HCT116 (cell line): ENCODE measurements at regions not wholly inside any gene's neighbourhood (a gene's known extent, or its start where the extent isn't known, plus 50 kb on each side); places are given as distances from the start of the nearest gene placed in this dataset.

Experiments used
- ATAC-seq: fragments of 200-7000 bp; cut with Tn5 transposase; 2 replicates; pipeline ENCODE4 v1.9.1; 2020; ENCODE audit warnings: mild to moderate bottlenecking, moderate library complexity
- BruUV-seq: library from RNA; stranded (reverse); fragments of 400-500 nt; replicated peaks from 2 replicates; lab custom pipeline; 2021; lab: Mats Ljungman, UMichigan
- CTCF ChIA-PET: fragments of 300-600 bp; sonication (Branson Sonifier 250); formaldehyde crosslinking; loops from one replicate; lab custom pipeline; 2021; ENCODE audit warnings: antibody characterized with exemption; lab: Charles Lee
- POLR2A ChIA-PET: fragments of 300-600, 350-600 bp; sonication (Branson Sonifier 250); formaldehyde crosslinking; loops from one replicate; lab custom pipeline; 2021; ENCODE audit warnings: antibody characterized with exemption; lab: Charles Lee
- RAD21 ChIA-PET, 2 experiments: fragments of 300-600 bp; sonication (Branson Sonifier 250); formaldehyde crosslinking; loops; one replicate each; lab custom pipeline; 2023; ENCODE audit warnings: low total read pairs in 2 of 2; ENCODE audit not compliant: uncharacterized antibody in 2 of 2, unreplicated experiment in 2 of 2, low non-redundant PET in 1 of 2; lab: Charles Lee
- DNase-seq: peaks from one replicate; pipeline ENCODE4 v3.0.0-alpha.2; 2010; ENCODE audit warnings: low read depth, low spot score
- H2AFZ ChIP-seq: fragments of 200-600 bp; shearing (Covaris generic), sonication (generic); 2 replicates; pipeline ENCODE4 v1.6.1; 2017; ENCODE audit warnings: low read depth, mixed run types, mixed read lengths, antibody characterized with exemption, low read length; ENCODE audit not compliant: poor library complexity, severe bottlenecking
- H3K27ac ChIP-seq: 2 replicates; pipeline ENCODE4 v1.5.1; 2012; ENCODE audit warnings: low read depth, low read length
- H3K27me3 ChIP-seq: fragments of 200-600 bp; sonication (generic); 2 replicates; pipeline ENCODE4 v1.6.1; 2016; ENCODE audit warnings: mixed run types, low read length, mixed read lengths; ENCODE audit not compliant: insufficient read depth
- H3K36me3 ChIP-seq, 2 experiments: fragments of 200-500 bp in 1 of 2; fragments of 200-600 bp in 1 of 2; sonication (Bioruptor generic) in 1 of 2; sonication (generic) in 1 of 2; 2 replicates each; pipeline versions ENCODE4 v1.5.1 to v1.6.1; 2014 to 2016; ENCODE audit warnings: low read length in 2 of 2, inconsistent platforms in 1 of 2, mixed read lengths in 1 of 2, mixed run types in 1 of 2; ENCODE audit not compliant: insufficient read depth in 2 of 2, control insufficient read depth in 1 of 2
- H3K4me1 ChIP-seq, 2 experiments: fragments of 200-600 bp in 1 of 2; sonication (generic) in 1 of 2; 2 replicates each; pipeline versions ENCODE4 v1.5.1 to v1.6.1; 2012 to 2017; ENCODE audit warnings: low read length in 2 of 2, inconsistent platforms in 1 of 2, mild to moderate bottlenecking in 1 of 2, mixed read lengths in 1 of 2, mixed run types in 1 of 2, moderate library complexity in 1 of 2; ENCODE audit not compliant: insufficient read depth in 2 of 2, control insufficient read depth in 1 of 2
- H3K4me2 ChIP-seq: fragments of 200-600 bp; sonication (generic); 2 replicates; pipeline ENCODE4 v1.6.1; 2017; ENCODE audit warnings: mixed run types, low read length, mixed read lengths
- H3K4me3 ChIP-seq, 2 experiments: fragments of 200-600 bp in 1 of 2; sonication (generic) in 1 of 2; replicated peaks in 1 of 2; 2 replicates each; pipeline ENCODE4 v1.5.1; 2011 to 2016; ENCODE audit warnings: low read length in 2 of 2, control low read depth in 1 of 2, low read depth in 1 of 2, mild to moderate bottlenecking in 1 of 2, mixed read lengths in 1 of 2, mixed run types in 1 of 2
- H3K79me2 ChIP-seq: fragments of 200-600 bp; sonication (generic); 2 replicates; pipeline ENCODE4 v1.6.1; 2017; ENCODE audit warnings: mild to moderate bottlenecking, mixed run types, low read length, moderate library complexity, mixed read lengths; ENCODE audit not compliant: insufficient read depth
- H3K9ac ChIP-seq: fragments of 200-600 bp; sonication (generic); 2 replicates; pipeline ENCODE4 v1.6.1; 2016; ENCODE audit warnings: low read length, mixed read lengths
- H3K9me2 ChIP-seq: fragments of 200-600 bp; sonication (generic), shearing (Covaris generic); 2 replicates; pipeline ENCODE4 v1.6.1; 2017; ENCODE audit warnings: mixed run types, mild to moderate bottlenecking, moderate library complexity; ENCODE audit not compliant: insufficient read depth
- H3K9me3 ChIP-seq, 2 experiments: fragments of 200-500 bp in 1 of 2; fragments of 200-600 bp in 1 of 2; sonication (Bioruptor generic) in 1 of 2; sonication (generic) in 1 of 2; 2 replicates each; pipeline ENCODE4 v1.6.1; 2014 to 2017; ENCODE audit warnings: low read length in 2 of 2, mixed read lengths in 2 of 2, inconsistent platforms in 1 of 2, low read depth in 1 of 2, mild to moderate bottlenecking in 1 of 2, mixed run types in 1 of 2, moderate library complexity in 1 of 2; ENCODE audit not compliant: control insufficient read depth in 1 of 2, insufficient read depth in 1 of 2
- H4K20me1 ChIP-seq: fragments of 200-600 bp; sonication (generic), shearing (Covaris generic); 2 replicates; pipeline ENCODE4 v1.6.1; 2017; ENCODE audit warnings: mixed run types, mild to moderate bottlenecking, moderate library complexity; ENCODE audit not compliant: insufficient read depth
- ELF1 ChIP-seq: IDR thresholded peaks from 2 replicates; pipeline ENCODE4 v1.6.1; 2012; ENCODE audit warnings: low read depth, borderline replicate concordance
- EZH2 ChIP-seq: fragments of 200-600 bp; sonication (generic); IDR thresholded peaks from 2 replicates; pipeline ENCODE4 v1.6.1; 2017; ENCODE audit warnings: antibody characterized with exemption, mixed run types
- EZH2phosphoT487 ChIP-seq: fragments of 200-600 bp; IDR thresholded peaks from 2 replicates; pipeline ENCODE4 v1.6.1; 2018; ENCODE audit warnings: antibody characterized with exemption, borderline replicate concordance
- POLR2A ChIP-seq: IDR thresholded peaks from 2 replicates; pipeline ENCODE4 v1.7.0; 2011; ENCODE audit warnings: borderline replicate concordance; ENCODE audit not compliant: insufficient read depth, insufficient read length; ENCODE audit errors: extremely low read depth
- RAD21 ChIP-seq: IDR thresholded peaks from 2 replicates; pipeline ENCODE4 v1.6.1; 2012; ENCODE audit warnings: low read depth, mild to moderate bottlenecking
- SIN3A ChIP-seq: IDR thresholded peaks from 2 replicates; pipeline ENCODE4 v1.6.1; 2012; ENCODE audit warnings: low read depth
- SRF ChIP-seq: IDR thresholded peaks from 2 replicates; pipeline ENCODE4 v1.6.1; 2012; ENCODE audit warnings: low read depth
- YY1 ChIP-seq: IDR thresholded peaks from 2 replicates; pipeline ENCODE4 v1.6.1; 2011; ENCODE audit warnings: low read length, low read depth, moderate library complexity, mild to moderate bottlenecking; ENCODE audit not compliant: insufficient replicate concordance; ENCODE audit errors: extremely low read depth
- ZNF274 ChIP-seq: fragments of 200-500 bp; sonication (Bioruptor generic); IDR thresholded peaks from 2 replicates; pipeline ENCODE4 v1.6.1; 2014; ENCODE audit warnings: mild to moderate bottlenecking, low read depth, low read length, inconsistent platforms
- intact Hi-C: fragments of 100-400 bp; cut with micrococcal nuclease; formaldehyde crosslinking; loops from 2 replicates; pipeline ENCODE4 v1.10.0; 2022
- TF ChIP-seq, protein P1 (sequence below): IDR thresholded peaks from 2 replicates; pipeline ENCODE4 v1.6.1; 2012
- TF ChIP-seq, protein P2 (sequence below): IDR thresholded peaks from 2 replicates; pipeline ENCODE4 v1.6.1; 2011; ENCODE audit warnings: mild to moderate bottlenecking, low read length, moderate library complexity; ENCODE audit not compliant: insufficient replicate concordance; ENCODE audit errors: extremely low read depth

DNA sequence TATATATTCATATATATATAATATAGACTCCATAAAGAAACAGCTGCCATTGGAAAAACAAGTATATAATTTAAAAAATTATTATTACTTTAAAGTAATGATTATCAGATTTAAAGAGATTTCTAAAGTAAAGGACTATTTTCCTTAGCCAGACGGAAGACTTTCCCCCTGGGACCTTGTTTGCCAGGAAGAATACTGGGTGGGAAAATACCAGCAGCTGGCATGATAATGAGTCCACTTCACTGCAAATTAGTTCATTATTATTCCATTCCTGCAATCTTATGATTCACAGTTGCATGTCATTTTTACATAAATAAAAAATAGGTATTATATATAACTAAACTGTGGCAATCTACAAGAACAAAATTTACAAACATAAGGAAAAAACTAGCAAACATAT lies 339.8 kb upstream of the CDH7 start:
- intact Hi-C loops: no loop called here
- BruUV-seq: no TSS peak
- CTCF ChIA-PET: no interaction called here

GRCh38 chr18:65409261-65409660 lies 341.6 kb upstream of the CDH7 start:
- Histone ChIP-seq H3K36me3 (no peaks in the 10 kb centered on the region), H3K79me2 (no peaks in the 10 kb centered on the region), H3K4me1 (no peaks in the 10 kb centered on the region), H3K9me3 (no peaks in the 10 kb centered on the region; a peak in 2 of 4 replicates), H2AFZ (no peak overlapping the region), H3K4me3 (no peak overlapping the region), H3K27ac (no peak overlapping the region), H3K27me3 (no peaks in the 10 kb centered on the region), H3K4me2 (no peak overlapping the region), H4K20me1 (no peaks in the 10 kb centered on the region; the same call in 1 of the 2 replicates), H3K9me2 (no peaks in the 10 kb centered on the region), H3K9ac (no peak overlapping the region)
- BruUV-seq: no TSS peak
- RAD21 ChIA-PET: no interaction called here
- DNase-seq (no peak), ATAC-seq (no peak)
- POLR2A ChIA-PET: no interaction called here
- CTCF ChIA-PET: no interaction called here
- TF ChIP-seq SIN3A (no peak), EZH2phosphoT487 (no peak)
- TF ChIP-seq, protein P1, sequence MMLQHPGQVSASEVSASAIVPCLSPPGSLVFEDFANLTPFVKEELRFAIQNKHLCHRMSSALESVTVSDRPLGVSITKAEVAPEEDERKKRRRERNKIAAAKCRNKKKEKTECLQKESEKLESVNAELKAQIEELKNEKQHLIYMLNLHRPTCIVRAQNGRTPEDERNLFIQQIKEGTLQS: no peak
- TF ChIP-seq, protein P2, sequence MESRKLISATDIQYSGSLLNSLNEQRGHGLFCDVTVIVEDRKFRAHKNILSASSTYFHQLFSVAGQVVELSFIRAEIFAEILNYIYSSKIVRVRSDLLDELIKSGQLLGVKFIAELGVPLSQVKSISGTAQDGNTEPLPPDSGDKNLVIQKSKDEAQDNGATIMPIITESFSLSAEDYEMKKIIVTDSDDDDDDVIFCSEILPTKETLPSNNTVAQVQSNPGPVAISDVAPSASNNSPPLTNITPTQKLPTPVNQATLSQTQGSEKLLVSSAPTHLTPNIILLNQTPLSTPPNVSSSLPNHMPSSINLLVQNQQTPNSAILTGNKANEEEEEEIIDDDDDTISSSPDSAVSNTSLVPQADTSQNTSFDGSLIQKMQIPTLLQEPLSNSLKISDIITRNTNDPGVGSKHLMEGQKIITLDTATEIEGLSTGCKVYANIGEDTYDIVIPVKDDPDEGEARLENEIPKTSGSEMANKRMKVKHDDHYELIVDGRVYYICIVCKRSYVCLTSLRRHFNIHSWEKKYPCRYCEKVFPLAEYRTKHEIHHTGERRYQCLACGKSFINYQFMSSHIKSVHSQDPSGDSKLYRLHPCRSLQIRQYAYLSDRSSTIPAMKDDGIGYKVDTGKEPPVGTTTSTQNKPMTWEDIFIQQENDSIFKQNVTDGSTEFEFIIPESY: no peak
- intact Hi-C loops: no loop called here

More for the DNA sequence above, 339.8 kb upstream of the CDH7 start:
- RAD21 ChIA-PET: no interaction called here
- Histone ChIP-seq H3K4me1 (no peaks in the 10 kb centered on the region), H3K9ac (no peak overlapping the region), H3K27ac (no peak overlapping the region), H3K9me3 (peaks cover 0 to 8% of the 10 kb centered on the region in 2 experiments; a peak in 3 of 4 replicates), H3K36me3 (no peaks in the 10 kb centered on the region), H3K79me2 (no peaks in the 10 kb centered on the region), H3K9me2 (no peaks in the 10 kb centered on the region)
- TF ChIP-seq SRF (no peak), POLR2A (no peak), YY1 (no peak), RAD21 (no peak), EZH2 (no peak), ZNF274 (no peak), ELF1 (no peak)
- TF ChIP-seq, protein P2: no peak
- TF ChIP-seq, all 23 proteins: peak for 0
- H3K4me2 ChIP-seq: no peak overlapping the region
- H3K27me3 ChIP-seq: no peaks in the 10 kb centered on the region
- POLR2A ChIA-PET: no interaction called here
- DNase-seq (no peak), ATAC-seq (no peak)
- H4K20me1 ChIP-seq: no peaks in the 10 kb centered on the region; the same call in 1 of the 2 replicates
- no peak overlapping the region for H3K4me3 ChIP-seq
- no peak overlapping the region for H2AFZ ChIP-seq
